Heart left ventricle (tissue), 13 donors: ENCODE measurements at regions not wholly inside any gene's neighbourhood (a gene's known extent, or its start where the extent isn't known, plus 50 kb on each side); places are given as distances from the start of the nearest gene placed in this dataset.

Experiments
- POLR2A ChIP-seq, 2 donors: fragments of 450-650 bp; IDR thresholded peaks; one replicate each; pipeline ENCODE4 v1.6.1; 2017; ENCODE audit warnings: antibody characterized with exemption in 2 of 2, mild to moderate bottlenecking in 2 of 2, moderate library complexity in 2 of 2
- TF ChIP-seq, protein P1 (sequence below), 12 donors: fragments of 200-600 bp; sonication (generic) in 4 of 12; IDR thresholded peaks; one replicate each; pipeline versions ENCODE4 v1.5.0 to v1.8.0; 2018 to 2022; ENCODE audit warnings: antibody characterized with exemption in 12 of 12, mild to moderate bottlenecking in 5 of 12
- donor health status: ischemic (EF 13 %, LVEDD 7.1; RV severe dilation, severe dysfunction).
- donor health status: DM: no; HTN: yes; CAD: no.
- donor health status: DM: no; HTN: no; CAD: no.
- donor health status: ischemic (EF 25% LVEDD 6.9; RV normal size, moderate dysfunction).
- donor health status: ischemic (EF 25% LVEDD 5.7; RV mildly dilated, moderate dysfunction).
- donor health status: ischemic (EF 35%, LVEDD 5.7; RV mildly dilated, moderate dysfunction).
- donor health status: nonischemic (EF 11% LVEDD 7.7; RV severe dilation, severe dysfunction).
- donor health status: DM: yes; HTN: yes; CAD: no.
- donor health status: PGD.
- donor health status: ischemic (EF 29% LVEDD 5.4; RV normal size, mild dysfunction).
- donor health status: nonischemic (EF 23%, LVEDD 6.1; RV moderate dilation, normal function).

GRCh38 chrX:2572740-2573139 lies 72.0 kb upstream of the DHRSX start:
- TF ChIP-seq, protein P1, sequence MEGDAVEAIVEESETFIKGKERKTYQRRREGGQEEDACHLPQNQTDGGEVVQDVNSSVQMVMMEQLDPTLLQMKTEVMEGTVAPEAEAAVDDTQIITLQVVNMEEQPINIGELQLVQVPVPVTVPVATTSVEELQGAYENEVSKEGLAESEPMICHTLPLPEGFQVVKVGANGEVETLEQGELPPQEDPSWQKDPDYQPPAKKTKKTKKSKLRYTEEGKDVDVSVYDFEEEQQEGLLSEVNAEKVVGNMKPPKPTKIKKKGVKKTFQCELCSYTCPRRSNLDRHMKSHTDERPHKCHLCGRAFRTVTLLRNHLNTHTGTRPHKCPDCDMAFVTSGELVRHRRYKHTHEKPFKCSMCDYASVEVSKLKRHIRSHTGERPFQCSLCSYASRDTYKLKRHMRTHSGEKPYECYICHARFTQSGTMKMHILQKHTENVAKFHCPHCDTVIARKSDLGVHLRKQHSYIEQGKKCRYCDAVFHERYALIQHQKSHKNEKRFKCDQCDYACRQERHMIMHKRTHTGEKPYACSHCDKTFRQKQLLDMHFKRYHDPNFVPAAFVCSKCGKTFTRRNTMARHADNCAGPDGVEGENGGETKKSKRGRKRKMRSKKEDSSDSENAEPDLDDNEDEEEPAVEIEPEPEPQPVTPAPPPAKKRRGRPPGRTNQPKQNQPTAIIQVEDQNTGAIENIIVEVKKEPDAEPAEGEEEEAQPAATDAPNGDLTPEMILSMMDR (IDR thresholded peaks at IDR 0.05), result no peak
- no peak for TF ChIP-seq POLR2A (IDR thresholded peaks at IDR 0.05)
